Parathyroid adenoma (tissue), 2 donors: ENCODE measurements at regions not wholly inside any gene's neighbourhood (a gene's known extent, or its start where the extent isn't known, plus 50 kb on each side); places are given as distances from the start of the nearest gene placed in this dataset.
"Not testable (repeated sequence)": the region's sequence is repeated elsewhere in the genome, so short reads cannot be mapped to it uniquely, and the experiment has no call there.

ENCODE experiments used
- H2AFZ ChIP-seq: fragments of 300-600 bp; sonication (generic); one replicate; pipeline ENCODE4 v1.7.0; 2017; ENCODE audit warnings: antibody characterized with exemption, mild to moderate bottlenecking
- H3K27ac ChIP-seq: fragments of 300-600 bp; sonication (generic); one replicate; pipeline ENCODE4 v1.7.0; 2017
- H3K27me3 ChIP-seq: fragments of 300-600 bp; sonication (generic); one replicate; pipeline ENCODE4 v1.7.0; 2017; ENCODE audit warnings: low read length; ENCODE audit not compliant: control insufficient read depth, insufficient read depth
- H3K36me3 ChIP-seq: fragments of 300-600 bp; sonication (generic); one replicate; pipeline ENCODE4 v1.7.0; 2017; ENCODE audit warnings: low read length; ENCODE audit not compliant: control insufficient read depth, insufficient read depth
- H3K4me1 ChIP-seq: fragments of 300-600 bp; sonication (generic); one replicate; pipeline ENCODE4 v1.7.0; 2017; ENCODE audit warnings: control low read depth
- H3K4me2 ChIP-seq: fragments of 300-600 bp; sonication (generic); one replicate; pipeline ENCODE4 v1.7.0; 2017; ENCODE audit warnings: low read length
- H3K4me3 ChIP-seq: fragments of 300-600 bp; sonication (generic); one replicate; pipeline ENCODE4 v1.7.0; 2017; ENCODE audit warnings: low read depth, low read length
- H3K79me2 ChIP-seq: fragments of 300-600 bp; sonication (generic); one replicate; pipeline ENCODE4 v1.7.0; 2017; ENCODE audit warnings: control low read depth
- H3K9ac ChIP-seq: fragments of 300-600 bp; sonication (generic); one replicate; pipeline ENCODE4 v1.7.0; 2017; ENCODE audit warnings: mild to moderate bottlenecking
- H3K9me3 ChIP-seq: fragments of 300-600 bp; sonication (generic); one replicate; pipeline ENCODE4 v1.7.0; 2017; ENCODE audit warnings: low read length; ENCODE audit not compliant: control insufficient read depth
- TF ChIP-seq, protein P1 (sequence below): fragments of 300-600 bp; sonication (generic); IDR thresholded peaks from one replicate; pipeline ENCODE4 v1.7.0; 2017; ENCODE audit warnings: antibody characterized with exemption, mild to moderate bottlenecking
- donor health status: primary hyperparathyroidism.

DNA sequence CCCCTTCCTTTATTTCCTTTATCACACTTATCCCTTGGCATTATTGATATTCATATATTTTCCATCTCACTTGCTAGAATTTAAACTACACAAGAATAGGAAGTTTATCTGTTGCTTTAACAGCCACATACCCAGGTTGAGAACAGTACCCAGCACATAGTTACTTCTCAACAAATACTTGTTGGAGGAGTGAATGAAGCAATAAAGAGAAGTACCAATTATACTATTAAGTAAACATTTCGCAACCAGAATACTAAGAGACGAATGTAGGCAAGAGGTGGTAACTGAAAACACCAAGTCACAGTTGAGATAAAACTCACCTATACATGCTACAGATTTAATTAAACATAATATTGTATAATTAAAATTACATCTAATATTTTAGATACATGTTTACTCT lies 110.9 kb downstream of the FSCB start:
- peaks cover 3% of the 10 kb centered on the region for H3K9me3 ChIP-seq
- H3K9ac ChIP-seq, result no peak overlapping the region
- no peaks in the 10 kb centered on the region for H3K36me3 ChIP-seq
- no peak overlapping the region for H3K4me3 ChIP-seq
- H3K27ac ChIP-seq, result no peak overlapping the region
- no peaks in the 10 kb centered on the region for H3K27me3 ChIP-seq
- H3K4me1 ChIP-seq, result no peaks in the 10 kb centered on the region
- TF ChIP-seq, protein P1, sequence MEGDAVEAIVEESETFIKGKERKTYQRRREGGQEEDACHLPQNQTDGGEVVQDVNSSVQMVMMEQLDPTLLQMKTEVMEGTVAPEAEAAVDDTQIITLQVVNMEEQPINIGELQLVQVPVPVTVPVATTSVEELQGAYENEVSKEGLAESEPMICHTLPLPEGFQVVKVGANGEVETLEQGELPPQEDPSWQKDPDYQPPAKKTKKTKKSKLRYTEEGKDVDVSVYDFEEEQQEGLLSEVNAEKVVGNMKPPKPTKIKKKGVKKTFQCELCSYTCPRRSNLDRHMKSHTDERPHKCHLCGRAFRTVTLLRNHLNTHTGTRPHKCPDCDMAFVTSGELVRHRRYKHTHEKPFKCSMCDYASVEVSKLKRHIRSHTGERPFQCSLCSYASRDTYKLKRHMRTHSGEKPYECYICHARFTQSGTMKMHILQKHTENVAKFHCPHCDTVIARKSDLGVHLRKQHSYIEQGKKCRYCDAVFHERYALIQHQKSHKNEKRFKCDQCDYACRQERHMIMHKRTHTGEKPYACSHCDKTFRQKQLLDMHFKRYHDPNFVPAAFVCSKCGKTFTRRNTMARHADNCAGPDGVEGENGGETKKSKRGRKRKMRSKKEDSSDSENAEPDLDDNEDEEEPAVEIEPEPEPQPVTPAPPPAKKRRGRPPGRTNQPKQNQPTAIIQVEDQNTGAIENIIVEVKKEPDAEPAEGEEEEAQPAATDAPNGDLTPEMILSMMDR, result no peak
- no peak overlapping the region for H3K4me2 ChIP-seq
- no peak overlapping the region for H2AFZ ChIP-seq
- H3K79me2 ChIP-seq, result no peaks in the 10 kb centered on the region

DNA sequence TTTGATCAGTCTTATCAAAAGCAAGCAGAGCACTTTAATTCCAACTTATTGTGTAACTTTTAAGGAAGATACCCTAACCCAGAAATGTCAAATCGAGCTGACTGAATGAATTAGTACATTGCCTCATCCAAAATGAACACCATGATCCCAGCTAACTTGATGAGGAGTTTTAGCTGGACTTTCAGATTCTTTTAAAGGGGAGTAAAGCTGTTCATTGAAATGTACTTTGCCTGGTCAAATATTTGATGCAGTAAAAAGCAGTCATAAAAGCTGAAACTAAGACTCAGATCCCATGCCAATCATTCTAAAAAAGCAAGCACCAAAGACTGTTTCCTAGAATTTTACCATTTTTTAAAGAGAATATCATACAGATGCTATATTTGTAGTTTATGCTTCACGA lies 114.1 kb downstream of the FSCB start:
- TF ChIP-seq, protein P1, result no peak
- H3K4me3 ChIP-seq, result no peak overlapping the region

DNA sequence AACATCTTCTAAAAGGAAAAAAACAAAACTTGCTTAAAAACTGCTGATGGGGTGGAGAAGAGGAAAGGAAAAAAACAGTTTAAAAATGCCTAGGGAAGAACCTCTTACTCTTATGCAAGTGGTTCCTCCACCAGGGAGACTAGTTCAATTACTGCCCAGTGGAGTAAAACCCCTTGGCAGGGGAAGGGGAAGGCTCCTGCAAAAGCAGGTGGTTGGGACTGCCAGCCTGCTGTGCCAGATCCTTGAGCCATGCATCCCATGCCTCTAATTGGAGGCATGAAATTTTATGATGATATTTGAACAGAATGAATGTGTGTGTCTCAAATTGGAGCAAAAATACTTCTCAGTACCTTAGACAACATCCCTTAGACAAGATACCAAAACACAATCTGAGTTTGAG lies 118.8 kb downstream of the FSCB start:
- TF ChIP-seq, protein P1, result no peak

More for the DNA sequence above, 114.1 kb downstream of the FSCB start:
- no peak overlapping the region for H3K4me2 ChIP-seq
- no peaks in the 10 kb centered on the region for H3K79me2 ChIP-seq
- no peak overlapping the region for H3K9ac ChIP-seq
- no peak overlapping the region for H2AFZ ChIP-seq
- no peak overlapping the region for H3K27ac ChIP-seq
- H3K36me3 ChIP-seq, result no peaks in the 10 kb centered on the region
- H3K4me1 ChIP-seq, result no peaks in the 10 kb centered on the region
- no peaks in the 10 kb centered on the region for H3K9me3 ChIP-seq
- no peaks in the 10 kb centered on the region for H3K27me3 ChIP-seq

DNA sequence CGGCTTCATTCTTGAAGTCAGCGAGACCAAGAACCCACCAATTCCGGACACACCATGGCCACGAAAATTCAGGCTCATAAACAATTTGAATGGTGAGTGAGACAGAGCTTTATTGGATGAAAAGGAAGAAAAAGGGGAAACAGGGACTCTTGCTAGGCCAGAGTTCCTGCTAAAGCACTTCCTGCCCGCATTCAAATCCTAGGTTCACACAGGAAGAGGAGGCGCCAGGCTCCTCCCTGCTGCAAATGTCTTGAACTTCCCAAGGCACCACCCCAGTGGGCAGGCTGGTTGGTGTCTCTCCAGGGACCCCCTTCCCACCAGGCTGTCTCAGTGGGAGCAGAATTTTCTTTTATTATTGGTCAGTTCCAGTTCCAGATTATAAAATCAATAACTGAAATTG lies 121.2 kb downstream of the FSCB start:
- H3K36me3 ChIP-seq, result no peaks in the 10 kb centered on the region
- H3K9ac ChIP-seq, result no peak overlapping the region
- H2AFZ ChIP-seq, result no peak overlapping the region
- H3K79me2 ChIP-seq, result no peaks in the 10 kb centered on the region
- TF ChIP-seq, protein P1, result no peak
- H3K27me3 ChIP-seq, result no peaks in the 10 kb centered on the region
- H3K4me1 ChIP-seq, result no peaks in the 10 kb centered on the region
- H3K4me3 ChIP-seq, result no peak overlapping the region
- no peaks in the 10 kb centered on the region for H3K9me3 ChIP-seq
- no peak overlapping the region for H3K4me2 ChIP-seq
- no peak overlapping the region for H3K27ac ChIP-seq

More for the DNA sequence above, 118.8 kb downstream of the FSCB start:
- Histone ChIP-seq H3K4me3 (no peak overlapping the region), H3K4me2 (no peak overlapping the region), H3K79me2 (no peaks in the 10 kb centered on the region), H2AFZ (no peak overlapping the region), H3K27me3 (no peaks in the 10 kb centered on the region), H3K4me1 (no peaks in the 10 kb centered on the region), H3K36me3 (no peaks in the 10 kb centered on the region), H3K27ac (no peak overlapping the region), H3K9ac (no peak overlapping the region), H3K9me3 (no peaks in the 10 kb centered on the region)

DNA sequence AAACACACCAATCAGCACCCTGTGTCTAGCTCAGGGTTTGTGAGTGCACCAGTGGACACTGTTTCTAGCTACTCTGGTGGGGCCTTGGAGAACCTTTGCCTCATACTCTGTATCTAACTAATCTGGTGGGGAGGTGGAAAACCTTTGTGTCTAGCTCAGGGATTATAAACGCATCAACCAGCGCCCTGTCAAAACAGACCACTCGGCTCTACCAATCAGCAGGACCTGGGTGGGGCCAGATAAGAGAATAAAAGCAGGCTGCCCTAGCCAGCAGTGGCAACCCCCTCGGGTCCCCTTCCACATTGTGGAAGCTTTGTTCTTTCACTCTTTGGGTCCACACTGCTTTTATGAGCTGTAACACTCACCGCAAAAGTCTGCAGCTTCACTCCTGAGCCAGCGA lies 121.8 kb downstream of the FSCB start:
- H3K9ac ChIP-seq, H3K4me1 ChIP-seq, H3K79me2 ChIP-seq, H3K9me3 ChIP-seq, H3K27ac ChIP-seq, H3K36me3 ChIP-seq, H3K27me3 ChIP-seq, H3K4me3 ChIP-seq, H2AFZ ChIP-seq, H3K4me2 ChIP-seq: not testable (repeated sequence)

DNA sequence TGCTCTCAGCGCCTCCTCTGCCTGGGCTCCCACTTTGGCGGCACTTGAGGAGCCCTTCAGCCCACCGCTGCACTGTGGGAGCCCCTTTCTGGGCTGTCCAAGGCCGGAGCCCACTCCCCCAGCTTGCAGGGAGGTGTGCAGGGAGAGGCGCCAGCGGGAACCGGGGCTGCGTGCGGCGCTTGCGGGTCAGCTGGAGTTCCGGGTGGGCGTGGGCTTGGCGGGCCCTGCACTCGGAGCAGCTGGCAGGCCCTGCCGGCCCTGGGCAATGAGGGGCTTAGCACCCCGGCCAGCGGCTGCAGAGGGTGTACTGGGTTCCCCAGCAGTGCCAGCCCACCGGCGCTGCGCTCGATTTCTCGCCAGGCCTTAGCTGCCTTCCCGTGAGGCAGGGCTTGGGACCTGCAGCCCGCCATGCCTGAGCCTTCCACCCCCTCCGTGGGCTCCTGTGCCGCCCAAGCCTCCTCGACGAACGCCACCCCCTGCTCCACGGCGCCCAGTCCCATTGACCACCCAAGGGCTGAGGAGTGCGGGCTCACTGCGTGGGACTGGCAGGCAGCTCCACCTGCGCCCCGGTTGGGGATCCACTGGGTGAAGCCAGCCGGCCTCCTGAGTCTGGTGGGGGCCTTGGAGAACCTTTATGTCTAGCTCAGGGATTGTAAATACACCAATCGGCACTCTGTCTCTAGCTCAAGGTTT lies 122.3 kb downstream of the FSCB start:
- H2AFZ ChIP-seq, H3K9ac ChIP-seq, H3K4me1 ChIP-seq, H3K27me3 ChIP-seq, H3K36me3 ChIP-seq, H3K4me2 ChIP-seq, H3K27ac ChIP-seq, H3K79me2 ChIP-seq, H3K4me3 ChIP-seq, H3K9me3 ChIP-seq: not testable (repeated sequence)
